ENCODE measurements at regions not wholly inside any gene's neighbourhood (a gene's known extent, or its start where the extent isn't known, plus 50 kb on each side); places are given as distances from the start of the nearest gene placed in this dataset.

- TF ChIP-seq CTCF (IDR thresholded peaks at IDR 0.05): no peak
- TF ChIP-seq POLR2A (IDR thresholded peaks at IDR 0.05): no peak
Observed at GRCh38 chr10:83522456-83522855, 616.9 kb upstream of the GHITM start.

Measured in heart left ventricle (tissue), 13 donors.